Activated CD8-positive, alpha-beta T cell treated with anti-CD3 and anti-CD28 coated beads for 36 hours (primary cell): ENCODE measurements at regions not wholly inside any gene's neighbourhood (a gene's known extent, or its start where the extent isn't known, plus 50 kb on each side); places are given as distances from the start of the nearest gene placed in this dataset.

Experiments used
- ATAC-seq: fragments of 200-7000 bp; cut with Tn5 transposase; one replicate; pipeline ENCODE4 v1.10.0; 2021; ENCODE audit warnings: mild to moderate bottlenecking, moderate library complexity
- CTCF ChIA-PET: fragments of 350-600 bp; sonication (Branson Sonifier 250); formaldehyde crosslinking; loops from one replicate; lab custom pipeline; 2021; ENCODE audit warnings: antibody characterized with exemption; lab: Charles Lee
- POLR2A ChIA-PET: fragments of 350-600 bp; sonication (Branson Sonifier 250); formaldehyde crosslinking; loops from one replicate; lab custom pipeline; 2021; ENCODE audit warnings: antibody characterized with exemption; lab: Charles Lee
- DNase-seq: peaks from one replicate; pipeline ENCODE4 v3.0.0-alpha.2; 2020
- H3K27ac Mint-ChIP-seq: one replicate; pipeline ENCODE4 v1.8.0; 2021; ENCODE audit warnings: mild to moderate bottlenecking, mixed read lengths
- H3K27me3 Mint-ChIP-seq: one replicate; pipeline ENCODE4 v1.8.0; 2021; ENCODE audit warnings: mixed read lengths
- H3K36me3 Mint-ChIP-seq: one replicate; pipeline ENCODE4 v1.8.0; 2021; ENCODE audit warnings: low read depth, mixed read lengths
- H3K4me1 Mint-ChIP-seq: one replicate; pipeline ENCODE4 v1.8.0; 2021; ENCODE audit warnings: low read depth, mixed read lengths
- H3K4me3 Mint-ChIP-seq: one replicate; pipeline ENCODE4 v1.8.0; 2021; ENCODE audit warnings: mild to moderate bottlenecking, moderate library complexity, mixed read lengths
- H3K9me3 Mint-ChIP-seq: one replicate; pipeline ENCODE4 v1.8.0; 2021; ENCODE audit warnings: mixed read lengths
- CTCF ChIP-seq: fragments of 200-600 bp; IDR thresholded peaks from one replicate; pipeline ENCODE4 v1.8.0; 2022; ENCODE audit warnings: antibody characterized with exemption, mild to moderate bottlenecking
- intact Hi-C: fragments of 100-400 bp; cut with micrococcal nuclease; formaldehyde crosslinking; loops from one replicate; pipeline ENCODE4 v1.10.0; 2022

GRCh38 chr3:176769547-176770190, 427.6 kb downstream of the TBL1XR1 start:
- H3K4me1 Mint-ChIP-seq: no peaks in the 10 kb centered on the region
- intact Hi-C loops: no loop called here

DNA sequence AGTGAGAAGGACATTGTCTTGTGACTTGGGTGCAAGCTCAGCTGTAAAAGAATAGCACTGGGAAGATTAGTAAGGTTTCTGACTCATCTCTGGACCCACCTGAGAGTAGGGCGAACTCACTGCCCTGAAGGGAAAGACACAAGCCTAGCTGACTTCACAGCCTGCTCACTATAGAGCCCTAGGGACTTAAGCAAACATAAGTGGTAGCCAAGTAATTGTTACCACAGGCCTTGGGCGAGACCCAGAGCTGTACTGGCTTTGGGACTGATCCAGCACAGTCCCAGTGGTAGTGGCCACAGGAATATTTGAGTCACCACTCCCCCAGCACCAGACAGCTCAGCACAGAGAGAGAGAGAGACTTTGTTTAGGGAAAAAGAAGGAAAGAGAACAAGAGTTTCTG, 429.9 kb downstream of the TBL1XR1 start:
- H3K27me3 Mint-ChIP-seq: no peaks in the 10 kb centered on the region
- DNase-seq (no peak), ATAC-seq (no peak)
- CTCF ChIA-PET: no interaction called here
- no peak overlapping the region for H3K27ac Mint-ChIP-seq
- peaks cover 3% of the 10 kb centered on the region for H3K9me3 Mint-ChIP-seq
- no peak for TF ChIP-seq CTCF
- H3K4me1 Mint-ChIP-seq: no peaks in the 10 kb centered on the region
- POLR2A ChIA-PET: no interaction called here
- no peak overlapping the region for H3K4me3 Mint-ChIP-seq
- intact Hi-C loops: no loop called here
- no peaks in the 10 kb centered on the region for H3K36me3 Mint-ChIP-seq

More at GRCh38 chr3:176769547-176770190, 427.6 kb downstream of the TBL1XR1 start:
- CTCF ChIA-PET: no interaction called here
- Mint-ChIP-seq H3K27ac (no peak overlapping the region), H3K27me3 (no peaks in the 10 kb centered on the region), H3K9me3 (peaks cover 13% of the 10 kb centered on the region), H3K36me3 (no peaks in the 10 kb centered on the region), H3K4me3 (no peak overlapping the region)
- no peak for ATAC-seq
- DNase-seq: no peak
- TF ChIP-seq CTCF: no peak
- POLR2A ChIA-PET: no interaction called here

- CTCF ChIA-PET: no interaction called here
- TF ChIP-seq CTCF: no peak
- H3K4me3 Mint-ChIP-seq: no peak overlapping the region
- no peaks in the 10 kb centered on the region for H3K4me1 Mint-ChIP-seq
- POLR2A ChIA-PET: no interaction called here
- H3K27me3 Mint-ChIP-seq: no peaks in the 10 kb centered on the region
- H3K9me3 Mint-ChIP-seq: peaks cover 1% of the 10 kb centered on the region
- no peak overlapping the region for H3K27ac Mint-ChIP-seq
- intact Hi-C loops: no loop called here
- DNase-seq (no peak), ATAC-seq (no peak)
- H3K36me3 Mint-ChIP-seq: no peaks in the 10 kb centered on the region
These were observed 430.4 kb downstream of the TBL1XR1 start for GRCh38 chr3:176766862-176767261.

DNA sequence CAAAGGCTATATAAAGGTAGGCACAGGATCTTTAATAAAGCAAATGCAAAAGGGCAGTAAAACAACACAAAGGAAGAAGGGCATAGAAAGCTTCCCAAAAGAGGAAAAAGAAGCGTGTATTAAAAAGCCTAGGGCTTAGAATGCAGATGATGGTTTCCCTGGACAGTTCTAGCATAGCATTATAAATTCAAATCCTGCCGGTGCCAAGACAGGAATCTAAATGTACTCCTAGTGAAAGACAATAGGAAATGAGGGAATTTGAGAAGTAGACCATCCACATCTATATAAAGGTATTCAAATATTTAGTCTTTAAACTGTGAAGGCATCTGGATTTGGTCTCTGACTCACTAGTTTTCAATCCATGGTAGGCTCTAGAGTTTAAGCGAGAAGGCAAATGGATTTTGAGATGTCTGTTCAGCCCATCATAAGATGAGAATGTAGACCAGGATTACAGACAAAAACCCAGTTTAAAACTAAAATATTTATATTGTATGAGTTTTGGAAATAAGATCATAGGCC, 431.8 kb downstream of the TBL1XR1 start:
- Mint-ChIP-seq H3K4me3 (no peak overlapping the region), H3K36me3 (no peaks in the 10 kb centered on the region), H3K27me3 (no peaks in the 10 kb centered on the region), H3K9me3 (peaks cover 1% of the 10 kb centered on the region), H3K27ac (no peak overlapping the region), H3K4me1 (no peaks in the 10 kb centered on the region)
- intact Hi-C loops: no loop called here
- no peak for DNase-seq
- ChIA-PET POLR2A (no interaction called here), CTCF (no interaction called here)
- TF ChIP-seq CTCF: no peak
- ATAC-seq: no peak

GRCh38 chr3:176759815-176760506, 437.3 kb downstream of the TBL1XR1 start:
- intact Hi-C loops: no loop called here
- ATAC-seq (no peak), DNase-seq (no peak)
- TF ChIP-seq CTCF: no peak
- ChIA-PET POLR2A (no interaction called here), CTCF (interaction anchor here (0.9 kb wide), 1 partner anchor 11 kb away, joined by 3 read pairs; no protein-coding TSS in a partner anchor)
- Mint-ChIP-seq H3K27me3 (no peaks in the 10 kb centered on the region), H3K4me3 (no peak overlapping the region), H3K36me3 (no peaks in the 10 kb centered on the region), H3K4me1 (no peaks in the 10 kb centered on the region), H3K27ac (no peak overlapping the region), H3K9me3 (no peaks in the 10 kb centered on the region)
